GM12878 (cell line): ENCODE measurements at regions not wholly inside any gene's neighbourhood (a gene's known extent, or its start where the extent isn't known, plus 50 kb on each side); places are given as distances from the start of the nearest gene placed in this dataset.

Experiments
- ATAC-seq: fragments of 200-7000 bp; cut with Tn5 transposase; 3 replicates; pipeline ENCODE4 v1.9.1; 2020; ENCODE audit warnings: mild to moderate bottlenecking, moderate library complexity
- BruUV-seq: library from RNA; stranded (reverse); fragments of 400-500 nt; replicated peaks from 2 replicates; lab custom pipeline; 2021; lab: Mats Ljungman, UMichigan
- CTCF ChIA-PET: fragments of 300-600 bp; sonication (Branson Sonifier 250); formaldehyde crosslinking; extraction: SDS; loops from one replicate; lab custom pipeline; 2021; ENCODE audit warnings: inconsistent platforms; lab: Yijun Ruan, JAX
- POLR2A ChIA-PET: fragments of 350-600 bp; formaldehyde crosslinking; extraction: SDS; loops from one replicate; lab custom pipeline; 2021; ENCODE audit warnings: inconsistent platforms; lab: Charles Lee
- RAD21 ChIA-PET: fragments of 300-600 bp; sonication (Branson Sonifier 250); formaldehyde crosslinking; loops from one replicate; lab custom pipeline; 2023; ENCODE audit warnings: antibody characterized with exemption; ENCODE audit not compliant: unreplicated experiment; lab: Charles Lee
- SMC1A ChIA-PET: fragments of 300-600 bp; sonication (Branson Sonifier 250); formaldehyde crosslinking; loops from one replicate; lab custom pipeline; 2023; ENCODE audit not compliant: unreplicated experiment, uncharacterized antibody; lab: Charles Lee
- DNase-seq: peaks from one replicate; pipeline ENCODE4 v3.0.0-alpha.2; 2011; ENCODE audit warnings: low read depth, low spot score
- FAIRE-seq: peaks from 3 replicates; lab custom pipeline; 2011; peaks lifted over from hg19 to GRCh38; lab: Jason Lieb, UNC
- H2AFZ ChIP-seq: 2 replicates; pipeline ENCODE4 v1.6.0; 2011; ENCODE audit warnings: low read depth, low read length, control low read depth; ENCODE audit not compliant: control insufficient read depth
- H3K27ac ChIP-seq: 2 replicates; pipeline ENCODE4 v1.5.1; 2011; ENCODE audit warnings: control low read depth; ENCODE audit not compliant: control insufficient read depth, insufficient read depth
- H3K27me3 ChIP-seq, 2 experiments: replicated peaks in 1 of 2; 2 replicates each; pipeline versions ENCODE4 v1.6.0 to v1.6.1; 2011; ENCODE audit warnings: low read length in 1 of 2; ENCODE audit not compliant: control insufficient read depth in 2 of 2, insufficient read depth in 2 of 2
- H3K36me3 ChIP-seq, 2 experiments: 2 replicates each; pipeline ENCODE4 v1.5.1; 2011; ENCODE audit warnings: low read length in 1 of 2; ENCODE audit not compliant: control insufficient read depth in 2 of 2, insufficient read depth in 2 of 2
- H3K4me1 ChIP-seq: 2 replicates; pipeline ENCODE4 v1.6.1; 2011; ENCODE audit warnings: mild to moderate bottlenecking, low read length, moderate library complexity, mixed read lengths; ENCODE audit not compliant: control insufficient read depth, insufficient read depth
- H3K4me2 ChIP-seq: 2 replicates; pipeline ENCODE4 v1.6.0; 2011; ENCODE audit warnings: control low read depth; ENCODE audit not compliant: control insufficient read depth, insufficient read depth
- H3K4me3 ChIP-seq: fragments of 200-600 bp; sonication (generic); 2 replicates; pipeline ENCODE4 v1.5.1; 2016
- H3K79me2 ChIP-seq: 2 replicates; pipeline ENCODE4 v1.6.0; 2011; ENCODE audit warnings: low read length; ENCODE audit not compliant: control insufficient read depth, insufficient read depth
- H3K9ac ChIP-seq: 2 replicates; pipeline ENCODE4 v1.8.0; 2011; ENCODE audit warnings: low read length, control low read depth, mixed read lengths; ENCODE audit not compliant: control insufficient read depth, insufficient read depth
- H3K9me3 ChIP-seq: replicated peaks from 3 replicates; pipeline ENCODE4 v1.5.1; 2011; ENCODE audit warnings: mild to moderate bottlenecking, low read length; ENCODE audit not compliant: control insufficient read depth, insufficient read depth
- H4K20me1 ChIP-seq: 2 replicates; pipeline ENCODE4 v1.6.0; 2011; ENCODE audit not compliant: control insufficient read depth, insufficient read depth
- MXI1 ChIP-seq: fragments of 150-350 bp; IDR thresholded peaks from 2 replicates; pipeline ENCODE4 v1.6.1; 2011; ENCODE audit warnings: low read depth, mild to moderate bottlenecking, inconsistent platforms, low read length, improper control_type of control experiment
- MYC ChIP-seq: IDR thresholded peaks from 2 replicates; pipeline ENCODE4 v1.6.1; 2011; ENCODE audit warnings: mild to moderate bottlenecking, low read length, moderate library complexity, inconsistent platforms; ENCODE audit not compliant: insufficient read depth, insufficient replicate concordance, insufficient read length, severe bottlenecking
- NR2C1 ChIP-seq: fragments of 450-650 bp; IDR thresholded peaks from 2 replicates; pipeline ENCODE4 v1.6.1; 2017; ENCODE audit warnings: antibody characterized with exemption, mild to moderate bottlenecking, moderate library complexity
- PAX5 ChIP-seq: IDR thresholded peaks from 2 replicates; pipeline ENCODE4 v1.6.1; 2011; ENCODE audit warnings: low read depth, low read length, borderline replicate concordance
- PML ChIP-seq: IDR thresholded peaks from 2 replicates; pipeline ENCODE4 v1.6.1; 2012; ENCODE audit warnings: low read length, inconsistent platforms
- PRDM15 ChIP-seq: fragments of 450-650 bp; formaldehyde crosslinking; IDR thresholded peaks from 2 replicates; pipeline ENCODE4 v1.4.0; 2020; ENCODE audit warnings: mild to moderate bottlenecking, moderate library complexity
- RB1 ChIP-seq: fragments of 450-650 bp; formaldehyde crosslinking; IDR thresholded peaks from 2 replicates; pipeline ENCODE4 v1.6.1; 2017; ENCODE audit warnings: mild to moderate bottlenecking, borderline replicate concordance
- RELA ChIP-seq: fragments of 450-650 bp; IDR thresholded peaks from 2 replicates; pipeline ENCODE4 v1.8.0; 2014; ENCODE audit warnings: borderline replicate concordance; ENCODE audit not compliant: partially characterized antibody
- SMAD5 ChIP-seq: IDR thresholded peaks from 2 replicates; pipeline ENCODE4 v1.6.1; 2016; ENCODE audit warnings: antibody characterized with exemption, low read depth
- SRF ChIP-seq, 2 experiments: IDR thresholded peaks; 2 replicates each; pipeline ENCODE4 v1.6.1; 2011; ENCODE audit warnings: low read depth in 2 of 2, low read length in 2 of 2, mild to moderate bottlenecking in 1 of 2, moderate library complexity in 1 of 2
- YY1 ChIP-seq: IDR thresholded peaks from 2 replicates; pipeline ENCODE4 v1.6.1; 2011; ENCODE audit warnings: low read depth, mild to moderate bottlenecking, low read length
- WGBS: methylation state at CpG from one replicate; pipeline ENCODE4 v1.1.6; 2016; ENCODE audit warnings: low lambda C conversion rate; ENCODE audit not compliant: insufficient replicate concordance, insufficient coverage; ENCODE audit errors: missing lambda C conversion rate; 5-methylcytosine and 5-hydroxymethylcytosine counted together
- in situ Hi-C: fragments of 300-500 bp; cut with MboI; formaldehyde crosslinking; loops from 9 replicates; pipeline ENCODE4 v1.14.3; 2018; ENCODE audit warnings: mixed read lengths
- intact Hi-C: fragments of 100-400 bp; cut with micrococcal nuclease; formaldehyde crosslinking; loops from one replicate; pipeline ENCODE4 v1.14.2; 2022; ENCODE audit not compliant: unreplicated experiment

GRCh38 chr5:33188089-33188488 lies 252.7 kb upstream of the TARS1 start:
- ATAC-seq (no peak), DNase-seq (no peak), FAIRE-seq (no peak)
- RAD21 ChIA-PET = no interaction called here
- Histone ChIP-seq H3K4me1 (no peaks in the 10 kb centered on the region), H3K9ac (no peak overlapping the region), H3K27ac (no peak overlapping the region), H2AFZ (no peak overlapping the region), H3K9me3 (no peaks in the 10 kb centered on the region), H4K20me1 (no peaks in the 10 kb centered on the region), H3K36me3 (no peaks in the 10 kb centered on the region), H3K79me2 (no peaks in the 10 kb centered on the region), H3K4me2 (no peak overlapping the region), H3K4me3 (no peak overlapping the region), H3K27me3 (no peaks in the 10 kb centered on the region)
- intact Hi-C loops (loop anchor here (10.0 kb wide), 1 partner anchor 483 kb away; no protein-coding TSS in a partner anchor), in situ Hi-C loops (no loop called here)
- POLR2A ChIA-PET = no interaction called here
- TF ChIP-seq SRF (IDR thresholded peaks at IDR 0.05; ENCODE audit: low read depth in 2 of 2, low read length in 2 of 2) = no peak
- no peak for TF ChIP-seq YY1
- no peak for TF ChIP-seq PRDM15 (CRISPR knock-in tag)
- no peak for TF ChIP-seq MYC
- no peak for TF ChIP-seq MXI1
- TF ChIP-seq RB1 = no peak
- no peak for TF ChIP-seq RELA
- no peak for TF ChIP-seq SMAD5
- no peak for TF ChIP-seq PML
- TF ChIP-seq PAX5 = no peak
- no peak for TF ChIP-seq NR2C1
- SMC1A ChIA-PET = no interaction called here
- WGBS = 31% methylated on average over 4 of the region's 4 CpGs
- no TSS peak for BruUV-seq
- CTCF ChIA-PET = no interaction called here
